H1 (cell line): ENCODE measurements at regions not wholly inside any gene's neighbourhood (a gene's known extent, or its start where the extent isn't known, plus 50 kb on each side); places are given as distances from the start of the nearest gene placed in this dataset.

Source experiments
- CTCF ChIA-PET: fragments of 300-600 bp; sonication (Branson Sonifier 250); formaldehyde crosslinking; loops from one replicate; lab custom pipeline; 2021; ENCODE audit not compliant: partially characterized antibody; lab: Charles Lee
- POLR2A ChIA-PET: fragments of 300-600 bp; sonication (Branson Sonifier 250); formaldehyde crosslinking; loops from one replicate; lab custom pipeline; 2021; ENCODE audit warnings: inconsistent platforms; ENCODE audit not compliant: partially characterized antibody; lab: Charles Lee
- DNase-seq, 2 experiments: peaks; one replicate each; pipeline versions ENCODE4 v3.0.0 to v3.0.0-alpha.2; 2010 to 2022; ENCODE audit warnings: low spot score in 2 of 2, low read depth in 1 of 2, mixed read lengths in 1 of 2
- FAIRE-seq: peaks from 2 replicates; lab custom pipeline; 2011; peaks lifted over from hg19 to GRCh38; lab: Jason Lieb, UNC
- H2AFZ ChIP-seq: 2 replicates; pipeline ENCODE4 v1.8.1; 2012; ENCODE audit warnings: low read length, inconsistent platforms
- H2AK5ac ChIP-seq: 2 replicates; pipeline ENCODE4 v1.6.1; 2013; ENCODE audit warnings: low read depth, low read length
- H2BK120ac ChIP-seq: replicated peaks from 2 replicates; pipeline ENCODE3; 2013; ENCODE audit warnings: low read depth, low read length, inconsistent platforms
- H2BK12ac ChIP-seq: 2 replicates; pipeline ENCODE4 v1.6.1; 2013; ENCODE audit warnings: low read depth, low read length
- H2BK15ac ChIP-seq: 2 replicates; pipeline ENCODE4 v1.6.1; 2013; ENCODE audit warnings: low read length
- H2BK20ac ChIP-seq: 2 replicates; pipeline ENCODE4 v1.6.1; 2013; ENCODE audit warnings: low read length
- H2BK5ac ChIP-seq: 2 replicates; pipeline ENCODE4 v1.6.1; 2013; ENCODE audit warnings: low read depth, low read length
- H3K14ac ChIP-seq: 2 replicates; pipeline ENCODE4 v1.6.1; 2013; ENCODE audit warnings: inconsistent platforms; ENCODE audit not compliant: insufficient read length
- H3K18ac ChIP-seq: 2 replicates; pipeline ENCODE4 v1.6.1; 2013; ENCODE audit warnings: low read length; ENCODE audit errors: extremely low read depth
- H3K23ac ChIP-seq: 2 replicates; pipeline ENCODE4 v1.6.1; 2013; ENCODE audit warnings: inconsistent platforms; ENCODE audit not compliant: insufficient read length
- H3K23me2 ChIP-seq: 2 replicates; pipeline ENCODE4 v1.6.1; 2013; ENCODE audit warnings: low read depth, low read length
- H3K27ac ChIP-seq: 2 replicates; pipeline ENCODE4 v1.6.1; 2011; ENCODE audit warnings: low read depth, low read length, inconsistent platforms
- H3K27me3 ChIP-seq, 4 experiments: replicated peaks in 1 of 4; 1 replicate in 1 of 4; 2 replicates in 3 of 4; pipeline versions ENCODE4 v1.6.1 to v1.8.1; 2011 to 2013; ENCODE audit warnings: low read length in 3 of 4, mild to moderate bottlenecking in 3 of 4, inconsistent platforms in 2 of 4, mixed read lengths in 2 of 4, moderate library complexity in 1 of 4; ENCODE audit not compliant: control insufficient read depth in 3 of 4, insufficient read depth in 3 of 4; ENCODE audit errors: extremely low read depth in 1 of 4
- H3K36me3 ChIP-seq, 4 experiments: 2 replicates each; pipeline versions ENCODE4 v1.6.1 to v1.8.1; 2011 to 2013; ENCODE audit warnings: mild to moderate bottlenecking in 4 of 4, low read length in 3 of 4, moderate library complexity in 2 of 4, control low read depth in 1 of 4, inconsistent platforms in 1 of 4; ENCODE audit not compliant: insufficient read depth in 4 of 4, control insufficient read depth in 2 of 4
- H3K4ac ChIP-seq: replicated peaks from 2 replicates; pipeline ENCODE3; 2013; ENCODE audit warnings: low read length, low read depth, mixed read lengths, inconsistent platforms; ENCODE audit not compliant: insufficient read length
- H3K4me1 ChIP-seq, 4 experiments: replicated peaks in 1 of 4; 1 replicate in 1 of 4; 2 replicates in 3 of 4; pipeline versions ENCODE4 v1.6.1 to v1.8.1; 2011 to 2013; ENCODE audit warnings: low read length in 3 of 4, inconsistent platforms in 2 of 4, mixed read lengths in 1 of 4; ENCODE audit not compliant: insufficient read depth in 4 of 4, control insufficient read depth in 3 of 4
- H3K4me2 ChIP-seq, 2 experiments: 2 replicates each; pipeline versions ENCODE4 v1.6.1 to v1.8.1; 2011 to 2013; ENCODE audit warnings: low read depth in 2 of 2, low read length in 2 of 2, control low read depth in 1 of 2, inconsistent platforms in 1 of 2, mild to moderate bottlenecking in 1 of 2; ENCODE audit not compliant: insufficient read depth in 1 of 2
- H3K4me3 ChIP-seq, 4 experiments: fragments of 200-600, 300-600 bp in 1 of 4; sonication (generic), shearing (Covaris generic), sonication (Bioruptor Twin) in 1 of 4; 2 replicates each; pipeline versions ENCODE4 v1.5.1 to v1.8.1; 2011 to 2016; ENCODE audit warnings: low read length in 4 of 4, low read depth in 3 of 4, control low read depth in 2 of 4, inconsistent platforms in 2 of 4, mild to moderate bottlenecking in 2 of 4, mixed read lengths in 1 of 4, moderate library complexity in 1 of 4; ENCODE audit not compliant: insufficient read depth in 2 of 4; ENCODE audit errors: extremely low read depth in 1 of 4
- H3K56ac ChIP-seq: replicated peaks from 2 replicates; pipeline ENCODE3; 2013; ENCODE audit warnings: low read depth, mild to moderate bottlenecking, mixed read lengths, low read length, inconsistent platforms; ENCODE audit not compliant: insufficient read length
- H3K79me1 ChIP-seq: 2 replicates; pipeline ENCODE4 v1.6.1; 2013; ENCODE audit warnings: low read depth, low read length, control low read depth
- H3K79me2 ChIP-seq, 2 experiments: 2 replicates each; pipeline versions ENCODE4 v1.6.1 to v1.8.1; 2012 to 2013; ENCODE audit warnings: low read length in 2 of 2, mild to moderate bottlenecking in 2 of 2, inconsistent platforms in 1 of 2; ENCODE audit not compliant: insufficient read depth in 2 of 2, control insufficient read depth in 1 of 2
- H3K9ac ChIP-seq, 4 experiments: replicated peaks in 1 of 4; 1 replicate in 1 of 4; 2 replicates in 3 of 4; pipeline versions ENCODE4 v1.6.1 to v1.8.1; 2011 to 2013; ENCODE audit warnings: low read depth in 3 of 4, low read length in 3 of 4, control low read depth in 2 of 4, mild to moderate bottlenecking in 2 of 4, moderate library complexity in 2 of 4, inconsistent platforms in 1 of 4; ENCODE audit errors: extremely low read depth in 1 of 4
- H3K9me3 ChIP-seq, 2 experiments: 2 replicates each; pipeline versions ENCODE4 v1.6.1 to v1.8.1; 2012 to 2013; ENCODE audit warnings: mild to moderate bottlenecking in 2 of 2, moderate library complexity in 2 of 2, control low read depth in 1 of 2, inconsistent platforms in 1 of 2, low read depth in 1 of 2, low read length in 1 of 2, mixed read lengths in 1 of 2; ENCODE audit not compliant: insufficient read depth in 2 of 2
- H4K20me1 ChIP-seq, 2 experiments: replicated peaks in 1 of 2; 2 replicates each; pipeline versions ENCODE3 to v1.8.1; 2011 to 2013; ENCODE audit warnings: inconsistent platforms in 2 of 2, low read length in 2 of 2, mild to moderate bottlenecking in 1 of 2; ENCODE audit not compliant: insufficient read depth in 2 of 2, control insufficient read depth in 1 of 2
- H4K5ac ChIP-seq: 2 replicates; pipeline ENCODE4 v1.6.1; 2013; ENCODE audit warnings: low read length, low read depth, mixed read lengths, inconsistent platforms; ENCODE audit not compliant: insufficient read length
- H4K8ac ChIP-seq: 2 replicates; pipeline ENCODE4 v1.8.0; 2013; ENCODE audit warnings: mild to moderate bottlenecking, moderate library complexity, low read length, inconsistent platforms; ENCODE audit not compliant: insufficient read depth; ENCODE audit errors: extremely low read depth
- H4K91ac ChIP-seq: replicated peaks from 2 replicates; pipeline ENCODE3; 2013; ENCODE audit warnings: low read length, mixed read lengths, inconsistent platforms; ENCODE audit not compliant: insufficient read length
- BACH1 ChIP-seq: IDR thresholded peaks from 2 replicates; pipeline ENCODE4 v1.6.1; 2012; ENCODE audit warnings: low read length, improper control_type of control experiment
- E2F6 ChIP-seq: IDR thresholded peaks from 2 replicates; pipeline ENCODE4 v1.6.1; 2012; ENCODE audit warnings: inconsistent platforms
- HDAC2 ChIP-seq, 2 experiments: fragments of 300-600 bp in 1 of 2; sonication (generic) in 1 of 2; IDR thresholded peaks; 2 replicates each; pipeline ENCODE4 v1.6.1; 2011 to 2012; ENCODE audit warnings: low read depth in 2 of 2, low read length in 2 of 2, mild to moderate bottlenecking in 2 of 2, moderate library complexity in 2 of 2, borderline replicate concordance in 1 of 2, inconsistent platforms in 1 of 2
- MAX ChIP-seq: IDR thresholded peaks from 2 replicates; pipeline ENCODE4 v1.6.1; 2012; ENCODE audit warnings: inconsistent platforms
- NRF1 ChIP-seq: IDR thresholded peaks from 2 replicates; pipeline ENCODE4 v1.6.1; 2011; ENCODE audit warnings: mild to moderate bottlenecking, low read depth, low read length, improper control_type of control experiment
- SP2 ChIP-seq: IDR thresholded peaks from 2 replicates; pipeline ENCODE4 v1.6.1; 2012; ENCODE audit warnings: mild to moderate bottlenecking, low read length, inconsistent platforms
- SRF ChIP-seq: IDR thresholded peaks from 2 replicates; pipeline ENCODE4 v1.6.1; 2011; ENCODE audit warnings: mild to moderate bottlenecking, low read depth, low read length, moderate library complexity
- TAF1 ChIP-seq: IDR thresholded peaks from 2 replicates; pipeline ENCODE4 v1.6.1; 2011; ENCODE audit warnings: mild to moderate bottlenecking, low read depth, low read length
- WGBS, 2 experiments: shearing (Covaris generic) in 1 of 2; methylation state at CpG; one replicate each; pipeline versions ENCODE4 v1.1.6 to v1.1.7; 2013 to 2015; ENCODE audit warnings: low lambda C conversion rate in 2 of 2, mixed read lengths in 2 of 2, inconsistent platforms in 1 of 2, low coverage in 1 of 2, missing lambda C conversion rate in 1 of 2; ENCODE audit not compliant: insufficient replicate concordance in 2 of 2, insufficient coverage in 1 of 2, insufficient read length in 1 of 2; ENCODE audit errors: extremely low coverage in 1 of 2, missing lambda C conversion rate in 1 of 2; 5-methylcytosine and 5-hydroxymethylcytosine counted together

DNA sequence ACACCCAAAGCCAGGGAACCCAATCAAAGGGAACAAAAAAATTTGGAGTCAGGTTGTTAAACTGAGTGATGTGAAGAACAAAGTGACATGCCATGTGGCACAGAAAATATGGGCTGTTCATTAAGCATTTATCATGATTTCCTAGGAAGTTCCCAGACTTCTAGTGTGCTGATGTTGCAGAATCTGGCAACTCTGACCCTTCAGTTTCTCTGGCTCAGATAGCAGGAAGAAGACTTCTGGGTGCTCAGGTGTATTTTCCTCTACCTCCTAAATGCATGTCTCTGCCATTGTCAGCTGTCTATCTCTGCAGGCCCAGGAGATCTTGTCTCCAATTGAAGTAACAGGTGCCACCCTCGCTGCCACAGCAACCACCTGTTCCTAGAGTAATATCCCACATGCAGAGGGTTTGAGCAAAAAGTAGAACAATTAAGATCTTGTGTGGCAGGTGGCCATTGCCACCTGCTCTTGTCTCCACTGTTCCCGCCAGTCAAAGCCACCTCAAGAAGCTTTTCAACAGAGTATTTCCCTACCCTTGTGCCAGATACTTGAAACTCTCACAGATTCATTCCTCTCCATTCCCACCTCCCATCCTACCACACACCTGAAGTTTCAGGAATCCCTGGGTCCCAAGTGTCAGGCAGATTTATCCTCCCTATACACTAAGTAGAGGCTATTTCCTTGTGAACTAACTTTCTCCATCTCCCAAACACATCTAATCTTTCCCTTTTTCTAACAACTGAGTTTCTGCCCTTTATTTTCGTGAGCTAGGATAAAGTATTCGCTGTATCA lies 533.7 kb upstream of the CHAC2 start:
- H3K4ac ChIP-seq, result no peak overlapping the region
- peak overlapping the region; percentile 20 for H4K91ac ChIP-seq
- H3K14ac ChIP-seq, result no peak overlapping the region
- 74% methylated on average over 4 of the region's 4 CpGs; no CpG with 5 or more reads in 1 of the 2 experiments for WGBS, 2 experiments
- H2AK5ac ChIP-seq, result no peak overlapping the region
- H3K23ac ChIP-seq, result no peak overlapping the region
- no peak overlapping the region for H3K9ac ChIP-seq
- H2BK120ac ChIP-seq, result peak overlapping the region; percentile 77
- no peaks in the 10 kb centered on the region for H3K79me1 ChIP-seq
- no peaks in the 10 kb centered on the region for H3K36me3 ChIP-seq
- no peaks in the 10 kb centered on the region for H3K9me3 ChIP-seq
- POLR2A ChIA-PET, result interaction anchor here (0.6 kb wide), 1 partner anchor 194 kb away, joined by 3 read pairs; no protein-coding TSS in a partner anchor
- H3K27me3 ChIP-seq, result no peaks in the 10 kb centered on the region
- no peaks in the 10 kb centered on the region for H3K23me2 ChIP-seq
- peak overlapping the region; percentile 85; the same call in 1 of the 2 replicates for H2AFZ ChIP-seq
- peak overlapping the region; percentile 68; the same call in 1 of the 2 replicates for H3K18ac ChIP-seq
- no peak overlapping the region for H4K8ac ChIP-seq
- H2BK20ac ChIP-seq, result peak overlapping the region; percentile 44; the same call in 1 of the 2 replicates
- CTCF ChIA-PET, result interaction anchor here (0.6 to 1.8 kb wide), 2 partner anchors 24 to 539 kb away, joined by 3 to 5 read pairs; no protein-coding TSS in a partner anchor
- DNase-seq (no peak), FAIRE-seq (no peak)
- no peak overlapping the region; the same call in 1 of the 2 replicates for H3K27ac ChIP-seq
- H3K4me2 ChIP-seq, result peak overlapping the region in 1 of 2 experiments; percentile 39; a peak in 1 of 4 replicates
- H2BK5ac ChIP-seq, result no peak overlapping the region
- H2BK12ac ChIP-seq, result no peak overlapping the region; the same call in 1 of the 2 replicates
- no peaks in the 10 kb centered on the region for H4K20me1 ChIP-seq
- H3K4me1 ChIP-seq, result peaks cover 0 to 9% (median 7%) of the 10 kb centered on the region in 4 experiments; a peak in 3 of 7 replicates
- peak overlapping the region; percentile 69 for H4K5ac ChIP-seq
- TF ChIP-seq SRF, result no peak
- TF ChIP-seq TAF1, result no peak
- no peak for TF ChIP-seq BACH1
- no peak for TF ChIP-seq SP2
- no peak for TF ChIP-seq HDAC2 (IDR thresholded peaks at IDR 0.05; ENCODE audit: borderline replicate concordance in 1 of 2, low read depth in 2 of 2, low read length in 2 of 2)
- TF ChIP-seq NRF1, result no peak
- TF ChIP-seq E2F6, result peak; percentile 68; the same call in 1 of the 2 replicates
- TF ChIP-seq MAX, result 0 out of 2 replicates have a peak, but pooled peaks have one; percentile 19
- H3K4me3 ChIP-seq, result no peak overlapping the region
- no peak overlapping the region for H2BK15ac ChIP-seq
- no peak overlapping the region for H3K56ac ChIP-seq
- H3K79me2 ChIP-seq, result no peaks in the 10 kb centered on the region
